ENCODE measurements at regions not wholly inside any gene's neighbourhood (a gene's known extent, or its start where the extent isn't known, plus 50 kb on each side); places are given as distances from the start of the nearest gene placed in this dataset.

DNA sequence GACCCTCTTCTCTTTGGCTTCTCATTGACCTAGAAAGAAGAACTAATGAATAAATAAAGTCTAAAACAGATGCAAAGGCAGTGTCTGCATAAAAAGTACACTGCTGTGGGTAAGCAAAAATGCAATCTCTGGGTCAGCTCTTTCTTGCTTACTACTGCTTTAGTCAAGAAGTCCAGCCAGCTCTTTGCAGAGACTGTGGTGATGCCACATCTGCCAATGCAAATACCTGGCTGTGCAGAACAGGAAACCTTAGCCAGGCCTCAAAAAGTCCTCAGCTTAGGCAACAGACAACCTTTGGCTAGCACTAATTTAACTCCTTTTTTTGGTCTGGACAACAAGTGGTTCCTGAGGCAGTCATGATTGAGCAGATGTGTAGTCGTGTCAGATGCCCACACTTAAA, 73.6 kb upstream of the RND3 start:
- Histone ChIP-seq H4K20me1 (ENCODE audit: insufficient read depth, low read length) (no peaks in the 10 kb centered on the region), H2AFZ (ENCODE audit: low read length) (no peak overlapping the region), H3K27ac (ENCODE audit: low read depth, low read length, poor library complexity, severe bottlenecking) (no peak overlapping the region), H3K36me3 (ENCODE audit: insufficient read depth, low read length) (no peaks in the 10 kb centered on the region), H3K4me1 (ENCODE audit: insufficient read depth, low read length, severe bottlenecking) (no peaks in the 10 kb centered on the region), H3F3A (ENCODE audit: insufficient read depth, low read length) (no peaks in the 10 kb centered on the region), H3K9me2 (ENCODE audit: low read depth, low read length) (no peaks in the 10 kb centered on the region), H3K9me3 (ENCODE audit: low read length) (no peaks in the 10 kb centered on the region), H3K9ac (ENCODE audit: low read length) (no peak overlapping the region), H3K4me2 (ENCODE audit: low read length) (no peak overlapping the region), H3K4me3 (ENCODE audit: low read depth, low read length, poor library complexity, severe bottlenecking) (no peak overlapping the region), H3K27me3 (ENCODE audit: insufficient read depth, low read length) (no peaks in the 10 kb centered on the region), H3K79me2 (ENCODE audit: insufficient read depth, low read length) (no peaks in the 10 kb centered on the region)
- TF ChIP-seq, protein P1, sequence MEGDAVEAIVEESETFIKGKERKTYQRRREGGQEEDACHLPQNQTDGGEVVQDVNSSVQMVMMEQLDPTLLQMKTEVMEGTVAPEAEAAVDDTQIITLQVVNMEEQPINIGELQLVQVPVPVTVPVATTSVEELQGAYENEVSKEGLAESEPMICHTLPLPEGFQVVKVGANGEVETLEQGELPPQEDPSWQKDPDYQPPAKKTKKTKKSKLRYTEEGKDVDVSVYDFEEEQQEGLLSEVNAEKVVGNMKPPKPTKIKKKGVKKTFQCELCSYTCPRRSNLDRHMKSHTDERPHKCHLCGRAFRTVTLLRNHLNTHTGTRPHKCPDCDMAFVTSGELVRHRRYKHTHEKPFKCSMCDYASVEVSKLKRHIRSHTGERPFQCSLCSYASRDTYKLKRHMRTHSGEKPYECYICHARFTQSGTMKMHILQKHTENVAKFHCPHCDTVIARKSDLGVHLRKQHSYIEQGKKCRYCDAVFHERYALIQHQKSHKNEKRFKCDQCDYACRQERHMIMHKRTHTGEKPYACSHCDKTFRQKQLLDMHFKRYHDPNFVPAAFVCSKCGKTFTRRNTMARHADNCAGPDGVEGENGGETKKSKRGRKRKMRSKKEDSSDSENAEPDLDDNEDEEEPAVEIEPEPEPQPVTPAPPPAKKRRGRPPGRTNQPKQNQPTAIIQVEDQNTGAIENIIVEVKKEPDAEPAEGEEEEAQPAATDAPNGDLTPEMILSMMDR (IDR thresholded peaks at IDR 0.05; ENCODE audit: low read length), result no peak
- TF ChIP-seq EZH2 (IDR thresholded peaks at IDR 0.05; ENCODE audit: borderline replicate concordance, low read length), result no peak

DNA sequence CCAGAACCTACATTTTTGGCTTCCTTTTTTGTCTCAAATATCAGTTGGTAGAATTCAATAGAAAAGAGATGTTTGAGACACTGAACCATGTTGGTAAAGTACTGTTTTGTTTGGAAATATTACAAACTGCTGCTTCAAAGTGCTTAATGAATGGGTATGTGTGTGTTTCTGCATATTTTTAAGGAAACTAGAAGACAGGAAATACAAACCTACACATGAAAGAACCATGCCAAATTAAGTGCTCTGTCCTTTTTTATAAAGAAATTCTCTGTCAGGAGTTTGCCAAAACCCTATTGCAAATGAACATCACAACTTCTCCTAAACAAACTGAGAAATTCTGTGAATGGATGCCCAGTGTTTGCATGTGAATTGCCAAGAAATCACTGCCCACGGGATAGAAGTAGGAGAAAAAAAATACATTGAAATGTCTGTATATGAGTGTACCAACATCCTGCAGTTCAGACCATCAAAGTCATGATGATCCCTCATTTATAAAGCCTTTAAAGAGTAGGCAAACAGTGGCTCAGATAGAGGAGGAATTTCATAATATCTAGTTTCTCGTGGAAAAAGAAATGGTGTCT, 69.6 kb upstream of the RND3 start:
- no peaks in the 10 kb centered on the region for H3K9me3 ChIP-seq (ENCODE audit: low read length)
- no peaks in the 10 kb centered on the region for H3F3A ChIP-seq (ENCODE audit: insufficient read depth, low read length)
- H3K9ac ChIP-seq (ENCODE audit: low read length), result no peak overlapping the region
- TF ChIP-seq, protein P1 (IDR thresholded peaks at IDR 0.05; ENCODE audit: low read length), result no peak
- TF ChIP-seq EZH2 (IDR thresholded peaks at IDR 0.05; ENCODE audit: borderline replicate concordance, low read length), result no peak
- H3K9me2 ChIP-seq (ENCODE audit: low read depth, low read length), result no peaks in the 10 kb centered on the region
- no peaks in the 10 kb centered on the region for H3K27me3 ChIP-seq (ENCODE audit: insufficient read depth, low read length)
- no peak overlapping the region for H2AFZ ChIP-seq (ENCODE audit: low read length)
- H4K20me1 ChIP-seq (ENCODE audit: insufficient read depth, low read length), result no peaks in the 10 kb centered on the region
- no peaks in the 10 kb centered on the region for H3K36me3 ChIP-seq (ENCODE audit: insufficient read depth, low read length)
- H3K4me1 ChIP-seq (ENCODE audit: insufficient read depth, low read length, severe bottlenecking), result no peaks in the 10 kb centered on the region
- H3K27ac ChIP-seq (ENCODE audit: low read depth, low read length, poor library complexity, severe bottlenecking), result no peak overlapping the region
- H3K4me3 ChIP-seq (ENCODE audit: low read depth, low read length, poor library complexity, severe bottlenecking), result no peak overlapping the region
- H3K79me2 ChIP-seq (ENCODE audit: insufficient read depth, low read length), result no peaks in the 10 kb centered on the region
- no peak overlapping the region for H3K4me2 ChIP-seq (ENCODE audit: low read length)

DNA sequence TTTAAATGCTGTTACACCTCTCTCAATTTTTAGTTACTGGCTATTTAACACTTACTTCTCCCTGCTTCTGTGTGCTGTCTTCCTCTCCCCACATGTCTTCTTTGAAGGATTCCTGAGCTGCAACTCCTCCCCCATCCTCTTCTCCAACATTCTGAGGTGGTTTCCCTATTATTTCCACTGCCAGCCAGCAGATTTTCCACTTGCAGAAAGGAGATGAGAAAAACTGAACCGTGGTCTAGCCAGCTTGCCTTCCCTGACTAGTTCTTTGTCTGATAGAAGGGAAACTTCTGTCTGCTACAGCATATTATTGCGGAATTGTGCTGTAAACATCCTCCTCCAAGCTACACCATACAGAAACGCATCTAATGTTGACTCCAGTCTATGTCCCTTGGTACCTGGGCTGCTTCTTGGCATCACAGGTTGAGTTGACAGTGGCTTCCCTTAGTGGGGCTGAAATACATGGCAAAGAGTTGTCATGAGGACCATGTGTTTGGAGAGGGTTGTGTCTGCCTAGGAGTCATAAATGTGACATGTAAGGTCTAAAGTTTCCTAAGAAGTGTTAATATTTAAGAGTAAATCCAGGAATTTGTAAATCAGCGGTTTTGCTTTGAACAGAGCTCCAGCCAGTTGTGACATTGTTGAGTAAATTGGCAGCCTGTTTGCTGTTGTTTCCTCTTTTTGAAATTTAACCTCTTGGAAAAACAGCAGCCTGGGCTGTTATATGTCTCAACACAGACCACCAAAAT, 68.3 kb upstream of the RND3 start:
- H3K36me3 ChIP-seq (ENCODE audit: insufficient read depth, low read length), result no peaks in the 10 kb centered on the region
- no peaks in the 10 kb centered on the region for H3K27me3 ChIP-seq (ENCODE audit: insufficient read depth, low read length)
- H3K4me2 ChIP-seq (ENCODE audit: low read length), result no peak overlapping the region
- no peaks in the 10 kb centered on the region for H3K9me3 ChIP-seq (ENCODE audit: low read length)
- no peak overlapping the region for H3K27ac ChIP-seq (ENCODE audit: low read depth, low read length, poor library complexity, severe bottlenecking)
- no peak overlapping the region for H2AFZ ChIP-seq (ENCODE audit: low read length)
- TF ChIP-seq, protein P1 (IDR thresholded peaks at IDR 0.05; ENCODE audit: low read length), result no peak
- TF ChIP-seq EZH2 (IDR thresholded peaks at IDR 0.05; ENCODE audit: borderline replicate concordance, low read length), result no peak
- no peak overlapping the region for H3K4me3 ChIP-seq (ENCODE audit: low read depth, low read length, poor library complexity, severe bottlenecking)
- H3K9ac ChIP-seq (ENCODE audit: low read length), result no peak overlapping the region
- no peaks in the 10 kb centered on the region for H3F3A ChIP-seq (ENCODE audit: insufficient read depth, low read length)
- no peaks in the 10 kb centered on the region for H4K20me1 ChIP-seq (ENCODE audit: insufficient read depth, low read length)
- H3K79me2 ChIP-seq (ENCODE audit: insufficient read depth, low read length), result no peaks in the 10 kb centered on the region
- H3K9me2 ChIP-seq (ENCODE audit: low read depth, low read length), result no peaks in the 10 kb centered on the region
- H3K4me1 ChIP-seq (ENCODE audit: insufficient read depth, low read length, severe bottlenecking), result no peaks in the 10 kb centered on the region
